Upper lobe of left lung (tissue), 6 donors: ENCODE measurements at regions not wholly inside any gene's neighbourhood (a gene's known extent, or its start where the extent isn't known, plus 50 kb on each side); places are given as distances from the start of the nearest gene placed in this dataset.

Source experiments
- ATAC-seq, 2 donors: fragments of 200-7000 bp; cut with Tn5 transposase; one replicate each; pipeline ENCODE4 v1.9.1; 2022; ENCODE audit warnings: mild to moderate bottlenecking in 2 of 2, moderate library complexity in 2 of 2; ENCODE audit not compliant: low FRiP score in 2 of 2
- DNase-seq, 2 donors: peaks; one replicate each; pipeline ENCODE4 v3.0.0-alpha.2; 2019 to 2020
- H3K27ac ChIP-seq, 4 donors: fragments of 200-600 bp; sonication (generic); one replicate each; pipeline ENCODE4 v1.5.1; 2016 to 2019
- H3K27me3 ChIP-seq, 4 donors: fragments of 200-600 bp; sonication (generic); one replicate each; pipeline ENCODE4 v1.5.1; 2017 to 2019
- H3K36me3 ChIP-seq, 4 donors: fragments of 200-600 bp; sonication (generic); one replicate each; pipeline ENCODE4 v1.5.1; 2016 to 2019
- H3K4me1 ChIP-seq, 4 donors: fragments of 200-600 bp; sonication (generic); one replicate each; pipeline ENCODE4 v1.5.1; 2018 to 2019
- H3K4me3 ChIP-seq, 4 donors: fragments of 200-600 bp; sonication (generic); one replicate each; pipeline ENCODE4 v1.5.1; 2017 to 2019; ENCODE audit warnings: mild to moderate bottlenecking in 2 of 4, moderate library complexity in 1 of 4
- H3K9me3 ChIP-seq, 4 donors: fragments of 200-600 bp; sonication (generic); one replicate each; pipeline ENCODE4 v1.5.1; 2018 to 2019
- CTCF ChIP-seq, 6 experiments: fragments of 450-650 bp in 4 of 6; fragments of 200-600 bp in 2 of 6; sonication (generic) in 2 of 6; IDR thresholded peaks; one replicate each; pipeline ENCODE4 v1.5.1; 2016 to 2019; ENCODE audit warnings: antibody characterized with exemption in 6 of 6
- EP300 ChIP-seq, 4 donors: sonication (generic); formaldehyde crosslinking; IDR thresholded peaks; one replicate each; pipeline ENCODE4 v1.5.1; 2017; ENCODE audit warnings: antibody characterized with exemption in 4 of 4, control low read depth in 2 of 4
- POLR2A ChIP-seq, 4 donors: fragments of 450-650 bp; IDR thresholded peaks; one replicate each; pipeline ENCODE4 v1.5.1; 2016 to 2017; ENCODE audit warnings: antibody characterized with exemption in 4 of 4, mild to moderate bottlenecking in 2 of 4
- POLR2AphosphoS5 ChIP-seq, 2 donors: sonication (generic); formaldehyde crosslinking; IDR thresholded peaks; one replicate each; pipeline ENCODE4 v1.5.1; 2017; ENCODE audit warnings: antibody characterized with exemption in 2 of 2
- WGBS, 2 donors: methylation state at CpG; one replicate each; pipeline ENCODE4 v1.1.5; 2017 to 2018; 5-methylcytosine and 5-hydroxymethylcytosine counted together
- donor health status: DM: no; HTN: no; CAD: no; lungs with moderate emphysema.
- donor health status: DM: no; HTN: yes; CAD: no; lungs with severe emphysema.

GRCh38 chr3:176651622-176652021 is 545.7 kb downstream of the TBL1XR1 start:
- Histone ChIP-seq H3K27ac (no peak overlapping the region), H3K4me1 (no peaks in the 10 kb centered on the region), H3K27me3 (no peaks in the 10 kb centered on the region), H3K36me3 (no peaks in the 10 kb centered on the region), H3K4me3 (no peak overlapping the region), H3K9me3 (no peaks in the 10 kb centered on the region)
- DNase-seq (no peak), ATAC-seq (no peak)
- 73 to 79% methylated on average over 3 of the region's 3 CpGs for WGBS, 2 donors
- TF ChIP-seq CTCF (IDR thresholded peaks at IDR 0.05) (no peak), EP300 (IDR thresholded peaks at IDR 0.05) (no peak), POLR2A (IDR thresholded peaks at IDR 0.05) (no peak)

- no peaks in the 10 kb centered on the region for H3K27me3 ChIP-seq
- TF ChIP-seq EP300 (IDR thresholded peaks at IDR 0.05): no peak
- TF ChIP-seq POLR2AphosphoS5 (IDR thresholded peaks at IDR 0.05): no peak
- TF ChIP-seq POLR2A (IDR thresholded peaks at IDR 0.05): no peak
- no peak for TF ChIP-seq CTCF (IDR thresholded peaks at IDR 0.05)
- H3K27ac ChIP-seq: no peak overlapping the region
- H3K4me1 ChIP-seq: no peaks in the 10 kb centered on the region
- DNase-seq: no peak
- H3K9me3 ChIP-seq: no peaks in the 10 kb centered on the region
- WGBS, 2 donors: 48 to 98% methylated on average over 2 of the region's 2 CpGs
- no peak for ATAC-seq
- H3K4me3 ChIP-seq: no peak overlapping the region
- no peaks in the 10 kb centered on the region for H3K36me3 ChIP-seq
Measured at GRCh38 chr3:176650478-176650877, 546.8 kb downstream of the TBL1XR1 start.

GRCh38 chr3:176647987-176648386 is 549.3 kb downstream of the TBL1XR1 start:
- ATAC-seq: no peak
- H3K9me3 ChIP-seq: no peaks in the 10 kb centered on the region
- no peaks in the 10 kb centered on the region for H3K36me3 ChIP-seq
- H3K4me3 ChIP-seq: no peak overlapping the region
- no peaks in the 10 kb centered on the region for H3K27me3 ChIP-seq
- H3K4me1 ChIP-seq: no peaks in the 10 kb centered on the region
- no peak overlapping the region for H3K27ac ChIP-seq
- TF ChIP-seq EP300 (IDR thresholded peaks at IDR 0.05) (no peak), CTCF (IDR thresholded peaks at IDR 0.05) (no peak), POLR2A (IDR thresholded peaks at IDR 0.05) (no peak), POLR2AphosphoS5 (IDR thresholded peaks at IDR 0.05) (no peak)
- no peak for DNase-seq

- ATAC-seq: no peak
- H3K27me3 ChIP-seq: no peaks in the 10 kb centered on the region
Measured at GRCh38 chr3:176633511-176633910, 563.8 kb downstream of the TBL1XR1 start.

More at GRCh38 chr3:176633511-176633910, 563.8 kb downstream of the TBL1XR1 start:
- no peak for DNase-seq
- H3K4me1 ChIP-seq: no peaks in the 10 kb centered on the region
- no peaks in the 10 kb centered on the region for H3K36me3 ChIP-seq
- H3K27ac ChIP-seq: no peak overlapping the region
- no peak for TF ChIP-seq CTCF (IDR thresholded peaks at IDR 0.05)
- no peak for TF ChIP-seq EP300 (IDR thresholded peaks at IDR 0.05)
- TF ChIP-seq POLR2AphosphoS5 (IDR thresholded peaks at IDR 0.05): no peak
- no peak for TF ChIP-seq POLR2A (IDR thresholded peaks at IDR 0.05)
- no peaks in the 10 kb centered on the region for H3K9me3 ChIP-seq
- 28 to 53% methylated on average over 2 of the region's 2 CpGs for WGBS, 2 donors
- H3K4me3 ChIP-seq: no peak overlapping the region
